Head of caudate nucleus (tissue), 42 donors: ENCODE measurements at regions not wholly inside any gene's neighbourhood (a gene's known extent, or its start where the extent isn't known, plus 50 kb on each side); places are given as distances from the start of the nearest gene placed in this dataset.

Experiments used
- DNase-seq, 42 donors: peaks; one replicate each; pipeline versions ENCODE4 v3.0.0 to v3.0.0-alpha.2; 2020 to 2021; ENCODE audit warnings: mixed read lengths in 7 of 42
- intact Hi-C: fragments of 100-400 bp; cut with DNase I; formaldehyde crosslinking; loops from one replicate; pipeline ENCODE4 v1.15.0; 2022

DNA sequence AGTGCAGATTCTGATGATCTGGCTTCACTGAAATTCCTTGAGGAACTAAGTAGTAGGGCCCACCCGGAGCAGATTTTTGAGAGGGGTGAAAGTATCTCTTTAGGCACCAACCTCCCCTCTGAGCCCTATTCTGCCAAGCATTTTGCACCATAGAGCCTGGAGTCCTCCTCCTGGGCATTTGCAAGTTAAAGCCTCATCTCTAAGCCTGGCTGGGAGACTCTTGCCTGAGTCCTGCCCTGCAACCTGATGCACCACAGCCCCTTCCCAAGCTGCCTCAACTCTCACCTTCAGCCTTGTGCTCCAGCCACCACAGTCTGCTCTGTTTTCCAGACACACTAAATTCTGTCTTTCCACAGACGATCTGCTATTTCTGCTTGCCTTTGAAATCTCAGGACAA lies 79.6 kb upstream of the PKDCC start:
- intact Hi-C loops: no loop called here

GRCh38 chr2:41970988-41971660 lies 76.7 kb upstream of the PKDCC start:
- peak in 24 of 42 donors; percentile 10 to 73 (median 42) for DNase-seq
- intact Hi-C loops: loop anchor here (5.0 kb wide), 1 partner anchor 71 kb away; no protein-coding TSS in a partner anchor

More for the DNA sequence above, 79.6 kb upstream of the PKDCC start:
- DNase-seq: peak in 1 of 42 donors; percentile 14

DNA sequence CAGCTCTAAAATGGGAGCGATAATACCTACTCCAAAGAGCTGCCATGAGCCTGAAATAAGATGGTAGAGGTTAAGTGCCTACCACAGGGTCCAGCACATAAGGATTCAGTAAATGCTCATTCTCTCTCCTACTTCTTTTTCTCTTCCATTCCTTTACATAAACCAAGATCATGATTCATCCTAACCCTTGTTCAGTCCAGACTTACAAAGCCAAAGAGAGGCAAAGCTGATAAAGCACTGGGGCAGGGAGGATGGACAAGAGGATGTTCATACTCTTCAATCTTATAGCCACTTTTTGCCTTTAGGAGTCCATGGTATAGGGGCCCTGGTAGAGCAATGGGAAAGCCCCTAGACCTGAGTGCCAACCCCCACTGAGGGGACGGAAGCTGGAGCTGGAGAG lies 75.6 kb upstream of the PKDCC start:
- intact Hi-C loops: loop anchor here (5.0 kb wide), 1 partner anchor 70 kb away; no protein-coding TSS in a partner anchor
- DNase-seq: no peak

GRCh38 chr2:41972819-41973218 lies 75.0 kb upstream of the PKDCC start:
- no peak for DNase-seq
- intact Hi-C loops: loop anchor here (5.0 kb wide), 1 partner anchor 69 kb away; no protein-coding TSS in a partner anchor

GRCh38 chr2:41973871-41974270 lies 74.0 kb upstream of the PKDCC start:
- no peak for DNase-seq
- intact Hi-C loops: loop anchor here (5.0 kb wide), 1 partner anchor 68 kb away; no protein-coding TSS in a partner anchor

GRCh38 chr2:41981417-41981816 lies 66.4 kb upstream of the PKDCC start:
- intact Hi-C loops: no loop called here
- no peak for DNase-seq

DNA sequence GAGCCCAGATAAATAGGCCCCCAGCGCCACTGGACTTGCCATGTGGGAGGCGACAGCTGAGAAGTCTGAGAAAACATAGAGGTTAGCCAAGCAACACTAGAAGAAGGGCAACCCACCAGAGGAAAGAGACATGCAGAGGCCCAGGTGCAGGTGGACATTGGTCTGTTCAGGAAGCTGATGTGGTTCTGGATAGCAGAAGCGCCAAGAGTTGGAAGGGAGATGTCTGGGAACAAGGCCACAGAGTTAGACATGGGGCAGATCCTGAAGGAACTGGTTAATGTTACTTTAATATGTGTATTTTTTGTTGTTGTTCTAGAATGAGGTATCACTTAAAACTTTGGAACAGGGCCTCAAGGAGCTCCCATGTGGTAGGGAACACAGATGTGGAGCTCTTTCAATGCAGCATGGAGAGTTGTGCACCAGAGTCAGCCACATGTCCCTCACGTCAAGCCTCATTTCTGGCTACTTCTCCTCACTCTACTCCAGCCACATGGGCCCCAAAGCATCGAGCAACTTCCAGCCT lies 62.2 kb upstream of the PKDCC start:
- DNase-seq: no peak
- intact Hi-C loops: no loop called here

- intact Hi-C loops: no loop called here
- DNase-seq: no peak
These were observed 58.2 kb upstream of the PKDCC start for GRCh38 chr2:41989501-41990180.

DNA sequence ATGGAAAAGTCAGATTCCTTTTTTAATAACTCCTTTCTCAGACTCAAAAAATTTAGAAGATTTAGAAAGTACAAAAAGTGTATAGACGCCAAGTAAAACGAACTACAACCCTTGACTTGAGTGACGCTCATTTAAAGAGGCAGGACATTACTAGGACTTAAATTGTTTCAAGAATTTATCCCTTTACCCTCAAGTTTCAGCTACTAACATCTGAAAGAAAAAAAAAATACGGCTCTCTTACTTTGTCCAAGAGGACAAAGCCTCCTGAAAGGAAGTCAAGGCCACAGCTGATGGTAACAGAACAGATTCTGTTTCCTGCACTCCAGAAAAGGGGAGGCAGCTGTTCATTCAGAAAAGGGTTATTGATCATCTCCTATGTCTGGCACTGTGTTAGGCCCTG lies 57.6 kb upstream of the PKDCC start:
- DNase-seq: no peak
- intact Hi-C loops: no loop called here

GRCh38 chr2:41990688-41991087 lies 57.1 kb upstream of the PKDCC start:
- intact Hi-C loops: no loop called here
- peak in 2 of 42 donors; percentile 15 to 17 for DNase-seq

GRCh38 chr2:41992056-41992642 lies 55.7 kb upstream of the PKDCC start:
- intact Hi-C loops: no loop called here
- DNase-seq: no peak

DNA sequence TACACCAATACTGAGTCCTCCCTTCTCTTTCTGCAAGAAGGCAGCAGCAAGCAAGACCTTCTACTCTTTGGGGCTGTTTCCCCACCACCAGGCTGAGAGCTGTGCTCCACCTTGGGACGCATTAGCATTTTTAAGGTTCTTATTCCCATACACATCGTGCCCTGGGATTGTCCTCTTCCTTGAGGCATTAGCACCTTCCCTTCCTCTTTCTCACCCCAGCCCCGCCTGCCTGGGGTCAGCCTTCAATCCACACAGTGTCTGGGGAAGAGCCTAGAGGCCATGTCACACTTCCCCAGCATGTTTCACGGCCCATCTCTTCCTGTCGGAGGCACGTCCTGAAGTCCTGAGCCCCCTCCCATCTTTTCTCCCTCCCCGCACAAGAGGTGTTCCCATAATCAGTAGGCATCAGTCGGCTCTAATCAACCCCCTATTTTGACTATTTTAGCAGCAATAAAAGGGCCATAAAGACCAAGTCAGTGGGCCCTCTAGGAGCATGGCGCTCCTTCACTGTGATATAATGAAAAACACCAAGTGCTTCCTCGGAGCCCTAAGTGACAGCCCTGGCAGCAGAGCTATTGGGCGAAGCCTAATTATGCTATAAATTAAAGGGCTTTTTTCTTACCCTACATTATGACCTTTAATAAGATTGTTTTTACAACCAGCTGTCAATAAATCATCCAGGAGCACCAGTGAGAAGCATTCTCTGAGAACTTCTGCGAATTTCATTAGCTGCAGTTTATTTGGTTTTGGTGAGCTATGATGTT lies 55.0 kb upstream of the PKDCC start:
- intact Hi-C loops: no loop called here
- DNase-seq: no peak

DNA sequence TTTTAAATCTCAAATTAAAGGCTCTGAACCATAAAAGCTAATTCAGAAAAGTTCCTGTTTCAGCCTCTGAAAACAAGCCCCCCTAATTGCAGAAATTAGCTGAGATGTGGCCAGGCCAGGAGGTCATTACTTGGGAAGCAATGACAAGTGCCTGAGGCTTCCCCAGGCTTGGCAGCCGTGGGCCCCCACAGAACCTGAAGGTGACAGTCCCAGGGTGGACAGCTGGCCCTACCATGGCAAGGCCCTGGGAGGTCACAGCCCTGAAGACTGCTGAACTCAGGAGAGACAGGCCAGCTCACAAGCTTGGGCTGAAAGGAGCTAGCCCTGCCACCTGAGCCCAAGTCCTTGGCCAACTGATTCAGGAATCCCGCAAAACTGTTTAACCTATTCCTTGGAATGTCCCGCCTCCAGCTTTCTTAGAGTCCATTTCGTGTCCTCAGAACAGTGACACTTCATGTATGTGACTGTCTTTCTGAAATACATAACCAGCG lies 54.3 kb upstream of the PKDCC start:
- no peak for DNase-seq
- intact Hi-C loops: no loop called here

DNA sequence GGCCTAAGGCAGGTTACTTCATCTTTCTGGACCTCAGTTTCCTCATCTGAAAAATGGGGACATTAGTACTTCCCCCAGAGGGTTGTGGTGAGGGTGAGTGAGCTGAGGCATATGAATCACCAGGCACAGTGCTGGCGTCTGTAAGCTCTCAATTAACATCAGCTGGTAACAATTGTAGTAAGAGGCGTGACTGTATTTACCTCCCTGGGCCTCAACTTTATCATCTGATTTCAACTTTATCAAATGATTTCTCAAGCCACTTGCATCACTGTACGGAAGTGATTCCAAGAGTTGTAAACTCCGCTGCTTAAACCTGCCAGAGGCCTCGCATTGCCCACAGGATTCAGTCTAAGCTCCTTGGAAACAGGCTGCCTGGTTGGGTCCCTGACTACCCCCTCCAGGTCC lies 53.6 kb upstream of the PKDCC start:
- DNase-seq: no peak
- intact Hi-C loops: no loop called here

DNA sequence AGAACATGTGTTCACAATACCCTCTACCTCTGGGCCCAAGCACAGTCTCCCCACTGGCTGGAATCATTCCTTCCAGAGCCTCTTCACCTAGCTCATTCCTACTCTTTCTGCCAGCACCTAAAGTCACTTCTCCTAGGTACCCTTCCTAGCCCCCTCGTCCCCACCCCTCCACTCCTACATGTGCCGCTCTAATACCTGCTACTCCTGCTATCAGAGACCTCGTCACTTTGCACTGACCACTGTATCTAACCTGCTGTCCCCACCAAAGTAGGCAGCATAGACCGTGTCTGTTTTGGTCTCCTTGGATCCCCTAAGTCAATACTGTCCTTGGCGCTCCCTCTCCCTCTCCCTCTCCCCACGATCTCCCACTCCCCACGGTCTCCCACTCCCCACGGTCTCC lies 53.2 kb upstream of the PKDCC start:
- DNase-seq: no peak
- intact Hi-C loops: no loop called here

- intact Hi-C loops: no loop called here
- no peak for DNase-seq
These were observed 50.3 kb upstream of the PKDCC start for GRCh38 chr2:41997561-41997960.
